Right lobe of liver (tissue), 4 donors: ENCODE measurements at regions not wholly inside any gene's neighbourhood (a gene's known extent, or its start where the extent isn't known, plus 50 kb on each side); places are given as distances from the start of the nearest gene placed in this dataset.

Experiments used
- CTCF ChIP-seq, 4 donors: fragments of 200-600 bp in 3 of 4; fragments of 450-650 bp in 1 of 4; IDR thresholded peaks; one replicate each; pipeline versions ENCODE4 v1.5.1 to v1.8.0; 2016 to 2022; ENCODE audit warnings: antibody characterized with exemption in 4 of 4, mild to moderate bottlenecking in 2 of 4
- POLR2A ChIP-seq: fragments of 450-650 bp; IDR thresholded peaks from one replicate; pipeline ENCODE4 v1.6.1; 2017; ENCODE audit warnings: antibody characterized with exemption, mild to moderate bottlenecking
- donor health status: DM: no; HTN: no; CAD: no.
- donor health status: DM: no; HTN: no; CAD: no.
- donor health status: DM: no; HTN: yes; CAD: no.

- TF ChIP-seq CTCF (IDR thresholded peaks at IDR 0.05) (no peak), POLR2A (no peak)
These were observed 141.2 kb downstream of the MN1 start for GRCh38 chr22:27660306-27660705.
